LNCaP clone FGC (cell line): ENCODE measurements at regions not wholly inside any gene's neighbourhood (a gene's known extent, or its start where the extent isn't known, plus 50 kb on each side); places are given as distances from the start of the nearest gene placed in this dataset.
"Not testable (repeated sequence)": the region's sequence is repeated elsewhere in the genome, so short reads cannot be mapped to it uniquely, and the experiment has no call there.

Experiments
- DNase-seq: peaks from one replicate; pipeline ENCODE4 v3.0.0-alpha.2; 2011; ENCODE audit warnings: low read depth
- H3K4me3 ChIP-seq: 2 replicates; pipeline ENCODE4 v1.5.1; 2011; ENCODE audit warnings: mild to moderate bottlenecking, low read depth, low read length, control low read depth
- TF ChIP-seq, protein P1 (sequence below): IDR thresholded peaks from 2 replicates; pipeline ENCODE4 v1.5.1; 2012; ENCODE audit warnings: mild to moderate bottlenecking; ENCODE audit not compliant: control insufficient read depth, insufficient read depth; ENCODE audit errors: extremely low read depth

DNA sequence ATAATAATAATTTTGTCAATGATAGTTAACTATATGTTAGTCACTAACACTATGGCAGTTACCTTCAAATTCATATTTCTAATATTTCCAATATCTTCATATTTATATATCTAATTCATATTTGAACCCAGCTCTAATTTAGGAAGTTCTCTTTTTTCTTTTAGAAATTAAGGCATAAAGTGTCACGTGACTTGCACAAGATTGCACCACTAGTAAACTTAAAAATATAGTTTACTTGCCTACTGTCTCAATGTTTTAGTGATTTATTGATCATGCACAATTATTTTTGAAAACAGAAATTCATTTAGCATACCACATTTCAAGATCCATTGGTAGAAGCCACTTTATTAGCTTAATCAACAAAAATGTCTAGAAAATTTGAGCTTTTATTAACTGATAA is 508.7 kb upstream of the ZNF337 start:
- H3K4me3 ChIP-seq, result no peak overlapping the region
- DNase-seq, result no peak
- TF ChIP-seq, protein P1, sequence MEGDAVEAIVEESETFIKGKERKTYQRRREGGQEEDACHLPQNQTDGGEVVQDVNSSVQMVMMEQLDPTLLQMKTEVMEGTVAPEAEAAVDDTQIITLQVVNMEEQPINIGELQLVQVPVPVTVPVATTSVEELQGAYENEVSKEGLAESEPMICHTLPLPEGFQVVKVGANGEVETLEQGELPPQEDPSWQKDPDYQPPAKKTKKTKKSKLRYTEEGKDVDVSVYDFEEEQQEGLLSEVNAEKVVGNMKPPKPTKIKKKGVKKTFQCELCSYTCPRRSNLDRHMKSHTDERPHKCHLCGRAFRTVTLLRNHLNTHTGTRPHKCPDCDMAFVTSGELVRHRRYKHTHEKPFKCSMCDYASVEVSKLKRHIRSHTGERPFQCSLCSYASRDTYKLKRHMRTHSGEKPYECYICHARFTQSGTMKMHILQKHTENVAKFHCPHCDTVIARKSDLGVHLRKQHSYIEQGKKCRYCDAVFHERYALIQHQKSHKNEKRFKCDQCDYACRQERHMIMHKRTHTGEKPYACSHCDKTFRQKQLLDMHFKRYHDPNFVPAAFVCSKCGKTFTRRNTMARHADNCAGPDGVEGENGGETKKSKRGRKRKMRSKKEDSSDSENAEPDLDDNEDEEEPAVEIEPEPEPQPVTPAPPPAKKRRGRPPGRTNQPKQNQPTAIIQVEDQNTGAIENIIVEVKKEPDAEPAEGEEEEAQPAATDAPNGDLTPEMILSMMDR, result no peak

DNA sequence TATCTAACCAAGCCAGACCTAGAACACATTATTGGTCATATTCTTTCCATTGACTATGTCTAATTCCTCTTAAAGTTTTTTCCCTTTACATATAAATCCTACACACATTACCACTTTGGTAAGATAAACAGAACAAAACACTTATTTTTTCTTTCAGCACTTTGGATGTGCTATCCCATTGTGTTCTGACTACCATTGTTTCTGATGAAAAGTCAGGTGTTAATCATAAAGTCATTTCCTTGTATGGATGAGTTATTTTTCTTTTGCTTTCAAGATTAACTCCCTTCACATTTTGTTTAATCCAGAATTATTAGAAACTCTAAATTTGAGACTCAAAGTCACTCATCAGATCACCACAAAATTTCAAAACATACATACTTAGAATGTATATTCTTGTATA is 504.4 kb upstream of the ZNF337 start:
- H3K4me3 ChIP-seq, DNase-seq: not testable (repeated sequence)

DNA sequence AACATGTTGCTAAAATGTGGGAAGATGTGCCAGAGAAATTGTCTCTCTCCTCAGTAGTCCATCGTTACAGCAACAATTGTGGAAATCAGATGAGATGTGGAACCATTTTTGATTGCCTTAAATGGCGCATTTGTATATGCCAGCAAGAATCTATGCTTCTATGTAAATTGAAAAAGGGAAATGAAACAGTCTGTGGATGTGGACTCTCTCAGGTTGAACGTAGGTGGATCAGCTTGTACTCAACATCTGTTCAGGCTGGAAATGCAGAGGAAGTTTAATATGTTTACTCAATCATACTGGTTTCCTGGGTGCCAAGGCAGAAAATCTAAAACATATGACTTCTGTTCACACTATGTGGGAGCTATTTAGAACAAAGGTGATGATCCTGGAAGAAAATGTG is 490.7 kb upstream of the ZNF337 start:
- not testable (repeated sequence) for DNase-seq, H3K4me3 ChIP-seq

DNA sequence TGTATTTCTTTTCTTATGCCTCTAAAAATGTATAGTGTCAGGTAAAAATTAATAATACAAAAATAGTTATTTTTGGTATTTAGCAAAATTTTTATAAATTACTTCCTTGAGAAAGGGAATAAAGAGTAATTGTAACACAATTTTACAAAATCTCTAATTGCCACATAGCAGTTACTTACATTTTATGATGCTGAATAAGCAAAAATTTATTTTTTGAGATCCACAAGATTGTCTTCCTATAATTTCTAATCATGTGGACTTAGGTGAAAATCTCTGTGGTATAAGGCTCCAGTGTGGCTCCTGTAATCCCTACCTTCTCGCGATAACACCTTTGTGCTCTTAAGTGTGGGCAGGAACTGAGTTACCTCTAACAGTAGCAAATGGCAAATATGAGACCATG is 487.1 kb upstream of the ZNF337 start:
- not testable (repeated sequence) for DNase-seq, H3K4me3 ChIP-seq

DNA sequence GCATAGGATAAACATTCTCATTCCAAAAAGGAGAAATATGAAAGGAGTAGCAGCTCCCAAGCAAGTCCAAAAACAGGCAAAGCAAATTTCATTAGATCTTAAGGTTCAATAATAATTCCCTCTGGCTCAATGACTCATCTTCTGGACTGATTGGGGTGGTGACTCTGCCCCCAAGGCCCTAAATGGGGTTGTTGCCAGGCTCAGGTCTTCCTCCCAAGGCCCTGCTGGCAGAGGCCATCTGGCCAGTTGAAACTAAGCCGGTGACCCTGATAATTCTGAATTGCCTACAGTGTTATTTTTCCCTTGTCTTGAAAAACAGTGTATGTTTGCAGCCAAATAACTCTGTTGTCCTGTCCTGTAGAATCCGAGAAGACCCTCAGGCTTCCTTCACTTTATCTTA is 484.7 kb upstream of the ZNF337 start:
- not testable (repeated sequence) for H3K4me3 ChIP-seq, DNase-seq

DNA sequence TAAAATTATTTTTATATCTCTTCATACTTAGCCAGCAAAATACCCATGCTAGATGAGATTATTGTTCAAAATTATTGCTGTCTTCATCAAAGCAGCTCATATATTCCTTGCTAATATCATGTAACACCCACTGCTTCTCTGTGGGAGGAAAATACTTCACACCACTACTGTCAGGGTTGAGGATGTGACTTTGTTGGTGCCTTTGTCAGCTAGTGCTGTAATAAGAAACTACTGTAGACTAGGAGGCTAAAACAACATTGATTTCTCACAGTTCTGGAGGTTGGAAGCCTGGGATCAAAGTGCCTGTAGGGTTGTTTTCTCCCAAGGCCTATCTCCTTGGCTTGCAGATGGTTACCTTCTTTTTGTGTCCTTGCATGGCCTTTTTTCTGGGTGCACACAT is 475.2 kb upstream of the ZNF337 start:
- DNase-seq, H3K4me3 ChIP-seq: not testable (repeated sequence)

DNA sequence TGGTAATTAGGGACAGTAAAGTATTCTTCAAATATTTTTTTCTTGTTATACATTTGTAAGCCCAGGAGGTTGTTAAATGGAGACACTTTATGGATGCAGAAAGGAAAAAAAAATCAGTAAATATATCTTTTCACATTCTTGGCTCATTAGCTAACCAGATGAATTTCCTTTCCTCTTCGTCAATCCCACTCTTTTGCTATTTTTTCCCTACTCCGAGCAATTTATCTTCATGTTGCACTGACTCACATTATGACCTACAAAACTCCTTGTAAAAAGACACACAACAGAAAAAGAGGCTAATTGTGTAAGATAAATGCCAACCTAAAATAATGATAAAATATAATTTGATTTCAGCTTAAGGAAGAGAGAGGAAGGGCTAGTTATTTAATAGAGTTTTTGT is 472.9 kb upstream of the ZNF337 start:
- no peak overlapping the region for H3K4me3 ChIP-seq
- no peak for DNase-seq
- TF ChIP-seq, protein P1, result no peak

DNA sequence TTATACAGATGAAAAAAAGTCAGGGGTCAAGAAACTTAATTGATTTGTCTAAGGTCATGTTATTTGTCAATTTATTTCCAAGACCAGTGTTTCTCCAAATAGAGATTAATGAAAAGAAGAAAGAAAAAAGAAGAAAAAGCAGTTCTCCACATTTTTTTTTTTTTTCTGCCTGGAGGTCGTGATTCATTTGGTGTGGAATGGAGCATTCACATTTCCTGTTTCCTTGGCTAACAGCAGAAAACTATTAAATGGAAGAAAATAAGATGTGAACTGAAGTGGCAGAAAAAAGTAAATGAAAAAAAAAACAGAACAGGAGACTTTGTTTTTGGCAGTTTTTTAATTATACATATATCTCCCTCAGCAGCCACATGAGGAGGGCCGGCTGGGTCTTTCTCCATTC is 470.8 kb upstream of the ZNF337 start:
- H3K4me3 ChIP-seq, result no peak overlapping the region
- TF ChIP-seq, protein P1, result no peak
- no peak for DNase-seq

DNA sequence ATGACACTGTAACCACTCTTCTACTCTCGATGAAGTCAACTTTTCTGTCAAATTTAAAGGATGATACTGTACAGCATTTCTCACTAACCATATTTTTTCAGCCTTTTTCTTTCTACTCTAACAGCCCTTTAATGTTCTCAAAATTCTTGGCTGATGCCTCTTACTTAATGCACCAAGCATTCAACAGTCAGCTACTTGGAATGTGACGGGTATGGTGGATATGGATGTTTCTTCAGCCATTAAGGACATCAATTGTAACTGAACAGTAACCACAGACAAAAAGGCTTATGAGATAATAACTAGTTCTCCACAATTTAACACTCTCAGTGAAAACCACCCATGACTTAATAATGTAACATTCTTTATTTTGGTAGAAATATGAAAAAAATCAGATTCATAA is 467.2 kb upstream of the ZNF337 start:
- no peak for DNase-seq
- TF ChIP-seq, protein P1, result no peak
- no peak overlapping the region for H3K4me3 ChIP-seq

DNA sequence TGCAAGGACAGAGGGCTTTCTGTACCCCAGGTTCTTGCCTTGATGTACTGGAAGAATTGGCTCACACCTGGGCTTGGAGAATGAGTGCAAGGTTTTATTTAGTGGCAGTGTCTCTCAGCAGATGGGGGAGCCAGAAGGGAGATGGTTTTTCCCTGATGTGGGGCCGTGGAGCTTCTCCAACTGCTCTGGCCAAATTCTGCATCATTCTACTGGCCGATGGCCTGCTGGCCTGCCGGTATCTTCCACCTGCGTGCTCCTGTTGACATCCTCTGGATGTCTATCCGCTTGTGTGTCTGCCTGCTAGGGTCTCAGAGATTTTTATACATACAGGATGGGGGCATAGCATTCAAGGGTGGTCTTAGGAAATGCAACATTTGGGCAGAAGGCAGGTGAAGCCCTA is 466.5 kb upstream of the ZNF337 start:
- not testable (repeated sequence) for DNase-seq

DNA sequence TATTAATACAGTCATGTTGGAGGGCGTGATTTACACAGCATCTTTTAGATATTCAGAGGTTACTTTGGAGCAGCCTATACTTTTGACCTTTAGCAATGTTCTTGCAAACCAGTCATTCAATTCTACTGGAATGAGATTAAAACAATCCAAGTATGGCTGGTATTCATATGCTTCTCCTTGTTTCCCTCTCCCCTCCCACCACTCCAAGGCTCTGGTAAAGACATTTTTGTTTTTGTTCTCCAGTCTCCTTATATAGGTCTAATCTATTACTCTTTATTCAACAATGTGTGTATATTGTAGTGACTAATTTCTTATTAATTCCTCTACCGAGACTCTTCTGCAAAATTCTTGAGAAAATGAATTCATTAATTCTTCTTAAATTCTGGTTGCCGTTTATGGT is 465.1 kb upstream of the ZNF337 start:
- H3K4me3 ChIP-seq, DNase-seq: not testable (repeated sequence)

More for the DNA sequence above, 466.5 kb upstream of the ZNF337 start:
- not testable (repeated sequence) for H3K4me3 ChIP-seq

DNA sequence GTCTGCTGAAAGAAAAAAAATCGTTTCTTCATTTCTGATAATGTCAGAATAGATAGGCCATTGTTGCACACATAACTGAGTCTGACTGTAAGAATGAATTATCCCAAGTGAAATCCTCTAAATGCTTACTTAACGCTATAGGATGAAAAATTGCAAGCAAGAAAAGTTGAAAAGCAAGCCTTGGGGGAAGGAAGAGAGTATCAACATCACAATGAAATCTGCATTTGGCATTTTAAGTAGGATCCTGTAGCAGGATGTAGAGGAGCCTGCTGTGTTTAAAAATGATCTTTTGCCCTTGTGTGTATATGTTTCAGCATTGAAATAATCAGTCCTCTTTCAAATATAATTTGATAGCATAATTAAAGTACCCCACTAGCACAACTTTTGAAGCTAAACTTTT is 464.3 kb upstream of the ZNF337 start:
- H3K4me3 ChIP-seq, DNase-seq: not testable (repeated sequence)
